Occipital lobe (tissue), 1 donor: ENCODE measurements at regions not wholly inside any gene's neighbourhood (a gene's known extent, or its start where the extent isn't known, plus 50 kb on each side); places are given as distances from the start of the nearest gene placed in this dataset.

Experiments used
- DNase-seq: peaks from one replicate; lab custom pipeline; 2025; lab: John Stamatoyannopoulos, UW

GRCh38 chr5:72619677-72620076, 112.5 kb upstream of the ZNF366 start:
- no peak for DNase-seq

GRCh38 chr5:72619251-72619650, 112.0 kb upstream of the ZNF366 start:
- DNase-seq: no peak

- no peak for DNase-seq
These were observed 111.5 kb upstream of the ZNF366 start for GRCh38 chr5:72618708-72619107.

- DNase-seq: no peak
These were observed 107.9 kb upstream of the ZNF366 start for GRCh38 chr5:72615061-72615460.

GRCh38 chr5:72613515-72613914, 106.3 kb upstream of the ZNF366 start:
- DNase-seq: no peak

GRCh38 chr5:72612810-72613209, 105.6 kb upstream of the ZNF366 start:
- DNase-seq: no peak

GRCh38 chr5:72611118-72611730, 104.0 kb upstream of the ZNF366 start:
- peak; percentile 77 for DNase-seq

GRCh38 chr5:72608926-72609325, 101.7 kb upstream of the ZNF366 start:
- DNase-seq: no peak

GRCh38 chr5:72608297-72608696, 101.1 kb upstream of the ZNF366 start:
- DNase-seq: no peak

- no peak for DNase-seq
These were observed 100.2 kb upstream of the ZNF366 start for GRCh38 chr5:72607381-72607780.

- no peak for DNase-seq
These were observed 99.3 kb upstream of the ZNF366 start for GRCh38 chr5:72606525-72606924.

GRCh38 chr5:72605632-72606031, 98.4 kb upstream of the ZNF366 start:
- no peak for DNase-seq

GRCh38 chr5:72604798-72605154, 97.6 kb upstream of the ZNF366 start:
- no peak for DNase-seq

GRCh38 chr5:72604111-72604797, 97.0 kb upstream of the ZNF366 start:
- no peak for DNase-seq

- no peak for DNase-seq
These were observed 95.8 kb upstream of the ZNF366 start for GRCh38 chr5:72602696-72603685.

- no peak for DNase-seq
These were observed 94.7 kb upstream of the ZNF366 start for GRCh38 chr5:72601861-72602260.

GRCh38 chr5:72600391-72600981, 93.3 kb upstream of the ZNF366 start:
- no peak for DNase-seq

- DNase-seq: no peak
These were observed 92.5 kb upstream of the ZNF366 start for GRCh38 chr5:72599519-72600370.

- no peak for DNase-seq
These were observed 91.8 kb upstream of the ZNF366 start for GRCh38 chr5:72599065-72599433.

GRCh38 chr5:72598401-72599064, 91.3 kb upstream of the ZNF366 start:
- no peak for DNase-seq
